GM12891 (cell line): ENCODE measurements at regions not wholly inside any gene's neighbourhood (a gene's known extent, or its start where the extent isn't known, plus 50 kb on each side); places are given as distances from the start of the nearest gene placed in this dataset.

Experiments
- DNase-seq: peaks from one replicate; pipeline ENCODE4 v3.0.0; 2011; ENCODE audit warnings: low spot score; ENCODE audit not compliant: insufficient read length
- FAIRE-seq: peaks from 2 replicates; lab custom pipeline; 2011; peaks lifted over from hg19 to GRCh38; lab: Jason Lieb, UNC
- PAX5 ChIP-seq: IDR thresholded peaks from 2 replicates; pipeline ENCODE4 v1.6.1; 2011; ENCODE audit warnings: low read length, moderate library complexity, mild to moderate bottlenecking; ENCODE audit not compliant: insufficient read depth, severe bottlenecking
- POLR2A ChIP-seq: IDR thresholded peaks from 2 replicates; pipeline ENCODE4 v1.6.1; 2011; ENCODE audit warnings: low read depth, low read length, control low read depth
- POLR2AphosphoS5 ChIP-seq: IDR thresholded peaks from 2 replicates; pipeline ENCODE4 v1.6.1; 2011; ENCODE audit warnings: low read depth, low read length, control low read depth
- POU2F2 ChIP-seq: IDR thresholded peaks from 2 replicates; pipeline ENCODE4 v1.6.1; 2011; ENCODE audit warnings: low read depth, mild to moderate bottlenecking, control low read depth, low read length, moderate library complexity
- SPI1 ChIP-seq: IDR thresholded peaks from 2 replicates; pipeline ENCODE4 v1.6.1; 2011; ENCODE audit warnings: low read depth, low read length, control low read depth
- TAF1 ChIP-seq: IDR thresholded peaks from 2 replicates; pipeline ENCODE4 v1.6.1; 2011; ENCODE audit warnings: low read depth, low read length, control low read depth

DNA sequence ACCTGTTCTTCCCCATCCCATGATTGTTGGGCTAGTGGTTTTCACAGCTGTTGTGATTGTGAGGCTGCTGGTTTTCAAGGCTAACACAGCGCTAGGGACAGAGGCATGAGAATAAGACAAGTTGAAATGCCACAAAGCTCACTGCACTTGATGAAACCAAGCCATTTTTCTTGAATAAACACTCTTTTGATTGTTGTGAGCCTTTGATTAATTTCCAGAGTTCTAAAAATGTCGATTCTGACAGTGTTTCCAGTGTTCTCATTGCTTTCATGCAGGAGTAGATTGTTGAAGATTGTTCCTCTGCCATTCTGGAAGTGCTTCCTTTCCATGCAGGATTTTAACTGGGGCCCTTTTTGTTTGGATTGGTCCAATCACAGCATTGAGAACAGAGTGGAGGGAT, 134.9 kb upstream of the GRIK3 start:
- FAIRE-seq (no peak), DNase-seq (no peak)
- TF ChIP-seq POLR2A = no peak

DNA sequence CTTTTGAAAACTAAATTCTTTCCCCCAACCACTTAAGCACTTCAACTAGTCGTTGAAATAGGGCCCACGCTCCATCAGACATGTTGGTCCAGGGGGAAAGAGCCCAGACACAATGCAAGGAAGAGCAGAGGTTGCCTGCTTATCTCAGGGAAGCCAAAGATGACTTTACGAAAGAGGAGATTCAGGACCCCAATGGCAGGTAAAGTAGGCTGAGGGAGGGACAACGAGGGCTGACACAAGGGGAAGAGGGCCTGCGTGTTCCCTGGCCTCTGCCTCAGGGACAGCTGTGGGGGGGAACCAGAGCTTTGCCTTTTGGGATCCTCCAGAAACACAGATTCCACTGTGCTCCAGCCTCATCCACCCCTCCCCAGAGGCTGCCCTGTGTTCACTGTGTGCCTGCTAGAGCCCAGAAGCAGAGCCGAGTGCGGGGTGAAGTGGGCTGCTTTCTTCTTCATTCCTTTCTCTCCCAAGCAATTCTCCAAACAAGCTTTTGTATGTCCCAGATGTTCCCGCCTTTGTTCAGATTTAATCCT, 135.5 kb upstream of the GRIK3 start:
- FAIRE-seq (no peak), DNase-seq (no peak)
- TF ChIP-seq TAF1 (no peak), SPI1 (no peak), POLR2A (no peak), PAX5 (no peak), POLR2AphosphoS5 (no peak), POU2F2 (no peak)

DNA sequence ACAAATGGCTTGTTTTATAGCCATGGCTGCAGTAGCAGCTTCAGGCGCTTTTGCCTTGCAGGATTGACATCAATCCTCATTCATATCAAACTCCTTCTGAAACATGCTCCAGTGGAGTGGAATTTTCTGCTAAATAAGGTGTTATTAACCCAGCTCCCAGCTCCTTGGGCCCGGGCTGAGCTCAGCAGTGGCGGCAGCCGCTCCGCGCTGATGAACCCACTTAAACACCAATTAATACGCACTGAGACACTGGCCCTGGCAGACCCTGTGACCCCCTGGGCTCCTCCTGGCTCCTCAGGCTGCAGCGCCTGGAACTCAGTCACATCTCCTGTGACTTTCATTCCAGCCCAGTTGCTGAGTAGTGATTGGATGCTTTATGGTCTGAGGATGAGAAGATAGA, 137.4 kb upstream of the GRIK3 start:
- FAIRE-seq (no peak), DNase-seq (no peak)
- TF ChIP-seq POLR2AphosphoS5 = no peak
- no peak for TF ChIP-seq POLR2A
- no peak for TF ChIP-seq POU2F2
- TF ChIP-seq SPI1 = no peak
- no peak for TF ChIP-seq TAF1
- TF ChIP-seq PAX5 = no peak

DNA sequence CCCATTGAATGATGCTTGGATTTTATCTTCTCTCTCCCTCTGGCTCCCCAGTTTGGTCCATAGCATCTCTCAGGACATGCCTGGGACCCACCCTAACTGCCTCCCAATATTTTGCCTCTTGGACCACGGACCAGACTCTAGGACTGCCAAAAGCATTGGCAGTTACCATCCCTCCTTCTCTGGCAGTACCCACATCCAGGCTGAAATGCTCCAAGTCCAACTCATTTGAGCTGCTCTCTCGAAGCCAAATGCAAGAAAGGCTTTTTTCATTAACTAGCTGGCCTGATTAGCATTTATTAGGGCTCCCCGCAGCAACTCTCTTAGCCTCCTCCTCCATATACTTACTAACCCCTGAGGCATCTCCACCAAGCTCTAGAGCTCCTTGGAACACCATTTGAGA, 140.0 kb upstream of the GRIK3 start:
- FAIRE-seq = no peak
- TF ChIP-seq TAF1 (no peak), POU2F2 (no peak), POLR2AphosphoS5 (no peak), PAX5 (no peak), POLR2A (no peak), SPI1 (no peak)

DNA sequence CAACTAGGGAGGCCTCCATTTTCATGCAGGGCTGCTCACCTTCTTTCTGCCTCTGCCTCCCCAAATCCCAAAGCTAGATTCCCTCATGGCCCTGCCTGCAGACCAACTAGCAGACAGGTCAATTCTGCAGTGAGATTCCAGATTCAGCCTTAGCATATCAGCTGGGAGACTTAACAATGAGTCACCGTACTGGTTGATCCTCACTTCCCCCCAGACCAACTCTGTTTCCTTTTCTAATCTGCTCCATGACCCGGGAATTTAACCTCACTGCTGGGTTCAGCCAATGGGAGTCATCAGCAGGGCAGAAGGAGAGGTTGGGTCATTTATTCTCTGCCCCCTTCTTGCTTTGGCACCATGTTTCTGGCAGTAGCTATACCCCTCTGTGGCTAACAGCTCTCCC, 140.6 kb upstream of the GRIK3 start:
- TF ChIP-seq SPI1 (no peak), PAX5 (no peak), POLR2A (no peak), POLR2AphosphoS5 (no peak), POU2F2 (no peak)
- FAIRE-seq (no peak), DNase-seq (no peak)

More for the DNA sequence above, 140.0 kb upstream of the GRIK3 start:
- DNase-seq = no peak

DNA sequence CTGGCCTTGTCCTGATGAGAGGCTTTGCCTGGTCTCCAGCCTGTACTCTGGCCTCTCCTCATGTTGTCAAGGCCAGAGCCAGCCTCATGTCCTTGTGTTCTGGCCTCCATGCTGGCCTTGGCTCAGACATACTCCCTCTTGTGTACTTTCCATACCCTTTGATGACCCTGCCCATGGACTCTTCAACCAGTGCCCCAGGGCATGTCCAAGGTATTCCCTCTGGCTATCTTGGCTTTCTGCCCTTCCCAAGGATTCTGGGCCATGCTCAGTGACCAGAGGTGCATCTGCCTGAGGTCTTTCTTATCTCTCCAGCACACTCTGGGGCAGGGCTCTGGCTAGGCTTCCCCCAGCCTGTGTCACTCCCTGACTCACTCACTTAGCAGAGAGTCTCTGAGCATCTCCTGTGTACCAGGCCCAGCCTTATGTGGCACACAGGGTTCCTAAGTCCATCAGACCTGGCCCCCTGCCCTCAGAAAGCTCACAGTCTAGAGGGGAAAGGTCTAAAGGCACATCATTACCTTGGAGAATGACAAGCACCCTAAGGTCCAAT, 141.4 kb upstream of the GRIK3 start:
- no peak for TF ChIP-seq POU2F2
- TF ChIP-seq POLR2AphosphoS5 = no peak
- no peak for TF ChIP-seq POLR2A
- TF ChIP-seq SPI1 = no peak
- no peak for TF ChIP-seq PAX5
- TF ChIP-seq TAF1 = no peak
- FAIRE-seq (no peak), DNase-seq (no peak)

DNA sequence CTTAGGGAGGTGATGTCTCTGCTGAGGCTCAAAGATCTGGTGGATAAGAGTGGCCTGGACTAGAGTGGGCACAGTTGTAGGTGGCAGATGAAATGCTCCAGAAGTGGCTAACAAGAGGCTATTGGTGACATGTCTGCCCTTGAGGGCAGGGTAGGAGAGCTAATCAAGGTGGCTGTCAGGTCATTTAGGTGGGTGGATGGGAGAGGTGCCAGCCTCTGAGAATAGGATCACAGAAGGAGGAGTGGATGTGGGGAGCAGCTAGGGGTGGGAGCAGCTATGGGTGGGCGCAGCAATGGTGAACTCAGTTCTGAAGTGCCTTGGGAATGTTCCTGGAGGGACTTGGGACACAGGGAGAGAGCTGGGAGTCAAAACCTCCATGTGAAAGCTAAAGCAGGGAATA, 142.0 kb upstream of the GRIK3 start:
- no peak for TF ChIP-seq POU2F2
- no peak for TF ChIP-seq PAX5
- no peak for TF ChIP-seq TAF1
- no peak for TF ChIP-seq POLR2A
- TF ChIP-seq SPI1 = no peak
- TF ChIP-seq POLR2AphosphoS5 = no peak
- FAIRE-seq (no peak), DNase-seq (no peak)

DNA sequence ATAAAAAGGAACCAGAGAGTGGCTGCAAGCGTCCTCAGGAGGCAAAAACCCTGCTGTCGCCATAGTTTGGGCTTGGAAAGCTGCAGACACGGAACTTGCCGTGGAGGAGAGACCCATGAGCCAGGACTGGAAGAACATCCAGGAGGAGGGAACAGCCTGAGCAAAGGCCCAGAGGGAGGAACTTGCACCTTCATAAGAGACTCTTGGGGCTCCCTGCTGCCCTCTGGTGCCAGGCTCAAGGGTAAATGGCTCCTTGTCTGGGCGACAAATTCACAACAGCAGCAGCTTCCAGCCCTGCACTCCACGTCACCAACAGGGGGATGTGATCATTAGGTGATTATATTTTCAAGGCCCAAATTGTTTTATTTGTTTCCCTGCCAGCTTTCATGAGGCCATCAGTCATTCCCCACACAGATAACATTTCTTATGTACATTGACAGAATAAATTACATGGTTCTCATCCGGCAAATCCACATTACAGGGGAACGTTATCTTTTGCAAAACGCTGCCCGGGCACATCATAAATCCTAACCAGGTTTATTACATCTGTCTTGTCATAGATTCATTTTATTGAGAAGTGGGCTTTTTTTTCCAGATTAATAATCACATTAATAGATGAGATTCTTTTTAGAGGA, 143.0 kb upstream of the GRIK3 start:
- FAIRE-seq (no peak), DNase-seq (peak; percentile 15)
- no peak for TF ChIP-seq POU2F2

DNA sequence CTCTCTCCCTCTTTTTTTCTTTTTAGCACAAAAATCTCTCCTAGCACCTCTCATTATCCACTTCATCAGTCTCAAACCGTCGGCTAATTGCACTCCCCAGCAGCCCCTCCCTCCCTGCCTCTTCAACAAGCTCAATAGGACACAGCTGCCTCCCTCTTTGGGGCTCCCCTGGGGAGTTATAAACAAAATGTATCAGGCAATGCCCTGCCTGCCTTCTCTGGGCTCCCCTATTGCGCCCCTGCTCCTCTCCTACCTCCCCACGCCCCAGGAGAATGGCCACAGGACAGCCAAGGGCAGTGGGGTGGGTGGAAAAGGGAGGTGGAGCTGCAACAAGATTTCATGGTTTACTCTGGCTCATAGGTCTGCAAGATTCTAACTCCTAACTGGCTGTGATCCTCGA, 147.1 kb upstream of the GRIK3 start:
- DNase-seq (no peak), FAIRE-seq (no peak)
- no peak for TF ChIP-seq TAF1
- TF ChIP-seq POLR2AphosphoS5 = no peak
- TF ChIP-seq SPI1 = no peak
- no peak for TF ChIP-seq POLR2A
- TF ChIP-seq POU2F2 = no peak
- TF ChIP-seq PAX5 = no peak

DNA sequence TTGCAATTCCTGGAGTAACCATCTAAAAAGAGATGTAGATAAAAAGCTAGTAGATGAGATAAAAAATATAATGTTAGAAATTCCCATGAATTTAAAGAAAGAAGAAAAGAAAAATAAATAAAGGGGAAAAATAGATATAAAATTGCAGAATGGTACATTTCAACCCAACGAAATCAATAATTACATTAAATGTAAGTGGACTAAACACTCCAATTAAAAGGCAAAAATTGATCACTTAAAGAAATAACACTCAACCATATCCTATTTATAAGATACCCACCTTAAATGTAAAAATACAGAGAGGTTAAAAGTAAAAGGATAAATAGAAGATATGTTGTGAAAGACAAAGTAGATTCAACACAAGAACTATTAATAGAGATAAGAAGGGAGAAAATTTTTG, 150.5 kb upstream of the GRIK3 start:
- FAIRE-seq (no peak), DNase-seq (no peak)
- TF ChIP-seq TAF1 (no peak), POLR2A (no peak), PAX5 (no peak), SPI1 (no peak), POLR2AphosphoS5 (no peak), POU2F2 (no peak)
